RWPE1 (cell line): ENCODE measurements at regions not wholly inside any gene's neighbourhood (a gene's known extent, or its start where the extent isn't known, plus 50 kb on each side); places are given as distances from the start of the nearest gene placed in this dataset.
"Not testable (repeated sequence)": the region's sequence is repeated elsewhere in the genome, so short reads cannot be mapped to it uniquely, and the experiment has no call there.

Experiments used
- CTCF ChIA-PET: fragments of 350-600 bp; sonication (Branson Sonifier 250); formaldehyde crosslinking; extraction: SDS; loops from one replicate; lab custom pipeline; 2021; lab: Yijun Ruan, JAX
- POLR2A ChIA-PET: fragments of 400-600 bp; formaldehyde crosslinking; extraction: SDS; loops from one replicate; lab custom pipeline; 2020; ENCODE audit warnings: antibody characterized with exemption; ENCODE audit not compliant: low non-redundant PET; lab: Yijun Ruan, JAX
- DNase-seq: peaks from one replicate; pipeline ENCODE4 v3.0.0; 2012; ENCODE audit warnings: low spot score
- H3K27ac ChIP-seq: fragments of 450-650 bp; 2 replicates; pipeline ENCODE4 v1.5.1; 2017
- CTCF ChIP-seq: fragments of 450-650 bp; conservative IDR thresholded peaks from 2 replicates; pipeline ENCODE4 v1.5.1; 2017; ENCODE audit warnings: low read depth, mild to moderate bottlenecking

DNA sequence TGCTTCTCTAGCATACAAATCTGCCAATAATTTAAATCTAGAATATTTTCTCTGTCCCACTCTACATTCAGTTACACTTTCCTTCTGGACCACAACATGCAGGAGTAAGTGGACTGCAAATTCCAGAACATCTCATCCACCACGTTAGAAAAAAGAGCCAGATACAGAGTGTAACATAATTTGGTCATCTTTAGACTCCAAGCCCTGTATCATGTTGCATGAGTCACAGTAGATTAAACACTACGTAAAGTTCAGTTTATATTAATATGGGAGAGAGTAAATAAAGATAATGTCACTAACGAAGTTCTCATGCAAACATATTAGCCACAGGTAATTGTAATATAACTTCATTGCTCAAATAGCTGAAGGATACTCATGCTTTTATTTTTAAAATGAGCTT, 327.0 kb downstream of the C6orf118 start:
- CTCF ChIA-PET: no interaction called here
- POLR2A ChIA-PET: no interaction called here
- H3K27ac ChIP-seq: no peak overlapping the region
- TF ChIP-seq CTCF: no peak
- DNase-seq: peak; percentile 2

DNA sequence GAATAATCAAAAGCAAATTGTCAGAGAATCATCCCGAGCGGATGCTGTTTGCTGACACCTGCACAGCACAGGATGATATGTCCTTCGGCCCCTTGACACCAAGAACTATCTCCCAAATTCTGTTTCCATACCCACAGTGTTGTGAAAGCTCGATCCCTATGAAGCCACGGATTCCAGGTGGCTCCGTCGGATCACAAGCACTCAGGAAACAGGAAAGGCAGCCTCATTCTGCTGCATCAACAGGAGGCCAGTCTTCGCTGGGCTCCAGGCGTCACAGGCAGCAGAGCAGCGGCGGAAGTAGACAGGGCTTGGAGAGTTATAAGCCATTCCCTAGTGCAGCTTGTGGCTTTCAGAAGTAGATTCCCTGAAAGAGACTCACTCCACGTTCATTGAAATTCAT, 342.3 kb downstream of the C6orf118 start:
- H3K27ac ChIP-seq: no peak overlapping the region
- no peak for DNase-seq
- ChIA-PET CTCF (no interaction called here), POLR2A (no interaction called here)
- no peak for TF ChIP-seq CTCF

GRCh38 chr6:164962805-164963204, 346.6 kb downstream of the C6orf118 start:
- no peak for DNase-seq
- POLR2A ChIA-PET: no interaction called here
- no peak for TF ChIP-seq CTCF
- CTCF ChIA-PET: interaction anchor here (0.7 kb wide), 1 partner anchor 1546 kb away, joined by 3 read pairs; no protein-coding TSS in a partner anchor
- H3K27ac ChIP-seq: no peak overlapping the region

GRCh38 chr6:164947164-164947563, 362.2 kb downstream of the C6orf118 start:
- H3K27ac ChIP-seq: no peak overlapping the region
- CTCF ChIA-PET: no interaction called here
- POLR2A ChIA-PET: no interaction called here
- TF ChIP-seq CTCF: no peak
- DNase-seq: no peak

GRCh38 chr6:164942271-164942670, 367.1 kb downstream of the C6orf118 start:
- no peak overlapping the region for H3K27ac ChIP-seq
- CTCF ChIA-PET: interaction anchor here (0.5 kb wide), 1 partner anchor 903 kb away, joined by 3 read pairs; no protein-coding TSS in a partner anchor
- DNase-seq: no peak
- TF ChIP-seq CTCF: no peak
- POLR2A ChIA-PET: no interaction called here

- H3K27ac ChIP-seq, POLR2A ChIA-PET, DNase-seq: not testable (repeated sequence)
- CTCF ChIA-PET: interaction anchor here (0.6 kb wide), 1 partner anchor 22 kb away, joined by 3 read pairs; no protein-coding TSS in a partner anchor
Measured at GRCh38 chr6:164933238-164933794, 376.1 kb downstream of the C6orf118 start.

DNA sequence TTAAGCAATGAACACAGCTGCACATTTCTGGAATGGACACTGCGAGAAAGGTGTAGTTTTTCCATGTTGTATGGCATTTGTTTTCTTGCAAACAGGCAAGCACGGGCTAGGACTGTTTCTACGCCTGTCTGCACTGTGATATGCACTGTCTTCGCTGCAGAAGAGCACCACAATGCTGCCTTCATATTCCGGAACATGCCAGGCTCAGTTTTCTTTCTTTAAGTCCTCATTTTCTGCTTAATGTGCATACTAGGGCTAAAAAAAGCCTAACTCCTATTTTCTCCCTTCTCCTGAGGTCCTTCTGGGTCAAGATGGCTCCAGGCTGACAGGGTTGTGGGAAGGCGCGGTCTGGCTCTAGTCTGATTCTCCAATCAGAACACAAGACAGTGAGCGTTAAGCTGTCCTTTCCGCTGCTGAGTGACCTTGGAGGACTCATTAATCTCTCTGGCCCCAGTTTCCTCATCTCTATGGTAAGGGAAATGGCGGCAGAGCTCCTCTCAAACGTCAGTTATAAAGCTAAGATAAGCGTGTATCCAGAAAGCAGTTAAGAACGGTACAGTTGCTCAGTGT, 379.9 kb downstream of the C6orf118 start:
- POLR2A ChIA-PET: no interaction called here
- no peak for DNase-seq
- CTCF ChIA-PET: interaction anchor here (0.5 to 0.7 kb wide), 2 partner anchors 19 to 86 kb away, joined by 3 read pairs; no protein-coding TSS in a partner anchor

More for the DNA sequence above, 379.9 kb downstream of the C6orf118 start:
- H3K27ac ChIP-seq: no peak overlapping the region
- no peak for TF ChIP-seq CTCF
